DMS53 (cell line): ENCODE measurements at regions not wholly inside any gene's neighbourhood (a gene's known extent, or its start where the extent isn't known, plus 50 kb on each side); places are given as distances from the start of the nearest gene placed in this dataset.
"Not testable (repeated sequence)": the region's sequence is repeated elsewhere in the genome, so short reads cannot be mapped to it uniquely, and the experiment has no call there.

Experiments used
- DNase-seq: peaks from one replicate; lab custom pipeline; 2025; lab: John Stamatoyannopoulos, UW

- DNase-seq: no peak
These were observed 493.9 kb upstream of the MAP2 start for GRCh38 chr2:208929894-208930427.

GRCh38 chr2:208935531-208935930 is 488.3 kb upstream of the MAP2 start:
- DNase-seq: no peak

DNA sequence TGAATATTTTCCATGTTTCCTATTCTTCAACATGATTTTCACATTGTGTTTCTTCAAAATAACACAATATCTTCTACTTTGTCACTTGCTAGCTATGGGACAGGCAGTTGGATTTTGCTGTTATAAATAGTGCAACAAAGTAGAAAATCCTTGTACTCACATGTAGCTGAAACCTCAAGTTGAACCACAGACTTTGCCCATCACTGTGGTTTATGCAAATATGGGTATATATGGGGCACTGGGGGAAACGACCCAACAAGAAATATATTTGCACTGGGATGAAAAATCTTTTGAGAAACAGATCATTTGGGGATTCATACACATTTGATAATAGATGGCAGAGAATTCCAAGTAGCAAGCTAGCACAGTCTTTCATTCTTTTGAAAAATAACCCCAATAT is 486.3 kb upstream of the MAP2 start:
- DNase-seq: no peak

- no peak for DNase-seq
These were observed 484.0 kb upstream of the MAP2 start for GRCh38 chr2:208939852-208940251.

GRCh38 chr2:208945719-208946256 is 478.1 kb upstream of the MAP2 start:
- DNase-seq: no peak

- no peak for DNase-seq
These were observed 475.8 kb upstream of the MAP2 start for GRCh38 chr2:208948073-208948472.

DNA sequence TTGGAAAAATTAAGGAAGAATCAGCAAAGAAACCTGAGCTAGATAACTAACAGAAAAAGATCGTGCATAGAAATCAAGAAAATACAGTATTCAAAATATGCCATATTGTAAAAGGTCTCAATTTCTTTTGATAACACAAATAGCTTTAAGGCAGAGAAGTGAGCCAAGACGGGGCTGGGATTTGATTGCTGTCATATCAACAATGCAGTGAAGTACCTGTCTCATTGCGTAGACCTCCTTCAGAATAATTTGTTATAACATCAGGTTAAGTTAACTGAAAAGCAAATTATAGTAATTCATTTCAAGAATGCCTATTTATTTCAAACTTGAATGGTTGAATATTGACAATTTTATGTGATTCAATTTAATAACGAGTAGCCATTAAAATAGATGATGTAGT is 453.8 kb upstream of the MAP2 start:
- no peak for DNase-seq

DNA sequence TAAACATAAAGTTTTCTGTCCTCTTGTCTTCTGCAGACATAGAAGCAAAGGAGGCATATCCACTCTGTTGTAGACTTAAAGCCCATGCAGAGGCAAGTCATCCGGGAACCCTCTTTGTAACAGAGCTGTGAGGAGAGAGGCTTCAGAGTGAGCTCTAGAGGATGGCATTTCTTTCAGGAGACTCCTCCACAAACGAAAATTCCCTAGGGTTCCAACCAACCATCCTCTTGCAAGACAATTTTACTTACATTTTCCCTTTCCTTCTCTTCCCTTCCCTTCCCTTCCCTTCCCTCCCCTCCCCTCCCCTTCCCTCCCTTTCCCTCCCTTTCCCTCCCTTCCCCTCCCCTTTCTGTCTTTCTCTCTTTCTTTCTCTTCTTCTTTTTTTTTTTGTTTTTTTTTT is 446.3 kb upstream of the MAP2 start:
- no peak for DNase-seq

DNA sequence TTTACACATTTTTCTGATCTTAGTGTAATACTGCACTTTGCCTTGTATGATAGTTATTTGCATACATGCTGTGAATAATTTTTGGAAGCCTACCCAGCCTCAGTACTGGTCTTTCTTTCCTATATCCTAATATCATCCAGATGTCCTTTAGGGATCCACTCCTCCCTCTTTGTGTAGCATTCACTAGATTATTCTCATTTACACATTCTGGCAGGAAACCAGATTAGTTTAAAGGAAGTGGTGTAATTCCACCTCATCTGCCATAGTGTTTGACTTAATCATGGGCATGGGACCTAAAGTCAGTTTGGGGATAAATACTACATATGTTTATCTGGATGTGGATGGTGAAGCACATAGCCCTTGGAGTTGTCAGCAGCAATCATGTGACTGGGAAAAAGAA is 444.9 kb upstream of the MAP2 start:
- DNase-seq: no peak

GRCh38 chr2:208980321-208980720 is 443.5 kb upstream of the MAP2 start:
- no peak for DNase-seq

DNA sequence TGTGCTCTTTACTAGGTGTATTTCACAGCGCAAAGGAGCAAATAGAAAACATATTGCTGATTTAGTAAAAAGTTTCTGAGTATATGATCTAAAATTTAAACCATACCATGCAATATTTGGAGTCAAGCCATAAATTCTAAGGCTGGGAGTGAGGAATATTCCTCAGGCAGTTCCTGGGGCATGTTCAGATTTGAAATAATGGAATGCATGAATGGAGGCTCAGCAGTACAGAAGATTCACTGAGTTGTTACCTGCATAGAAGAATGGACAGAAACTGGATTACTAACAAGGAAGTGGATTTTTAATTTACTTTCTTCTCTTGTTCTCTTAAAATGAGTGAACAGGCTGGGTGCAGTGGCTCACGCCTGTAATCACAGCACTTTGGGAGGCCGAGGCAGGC is 441.0 kb upstream of the MAP2 start:
- no peak for DNase-seq

DNA sequence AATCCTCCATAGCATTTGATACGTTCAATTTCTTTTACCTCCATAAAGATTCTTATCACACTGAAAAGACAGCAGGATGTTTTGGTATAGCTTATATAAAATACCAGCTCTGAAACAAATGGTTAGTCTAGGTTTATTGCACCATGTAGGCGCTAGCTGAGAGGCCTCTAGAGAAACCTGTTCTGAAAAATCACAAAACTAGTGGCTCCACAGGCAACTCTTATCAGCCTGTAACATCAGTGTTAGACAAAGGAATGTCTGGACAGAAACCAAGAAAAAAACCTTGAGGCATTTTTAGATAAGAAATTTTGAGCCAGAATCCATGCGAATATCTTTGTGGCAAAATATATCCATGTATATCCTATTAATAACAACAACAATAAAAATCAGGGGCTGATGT is 440.4 kb upstream of the MAP2 start:
- DNase-seq: no peak

DNA sequence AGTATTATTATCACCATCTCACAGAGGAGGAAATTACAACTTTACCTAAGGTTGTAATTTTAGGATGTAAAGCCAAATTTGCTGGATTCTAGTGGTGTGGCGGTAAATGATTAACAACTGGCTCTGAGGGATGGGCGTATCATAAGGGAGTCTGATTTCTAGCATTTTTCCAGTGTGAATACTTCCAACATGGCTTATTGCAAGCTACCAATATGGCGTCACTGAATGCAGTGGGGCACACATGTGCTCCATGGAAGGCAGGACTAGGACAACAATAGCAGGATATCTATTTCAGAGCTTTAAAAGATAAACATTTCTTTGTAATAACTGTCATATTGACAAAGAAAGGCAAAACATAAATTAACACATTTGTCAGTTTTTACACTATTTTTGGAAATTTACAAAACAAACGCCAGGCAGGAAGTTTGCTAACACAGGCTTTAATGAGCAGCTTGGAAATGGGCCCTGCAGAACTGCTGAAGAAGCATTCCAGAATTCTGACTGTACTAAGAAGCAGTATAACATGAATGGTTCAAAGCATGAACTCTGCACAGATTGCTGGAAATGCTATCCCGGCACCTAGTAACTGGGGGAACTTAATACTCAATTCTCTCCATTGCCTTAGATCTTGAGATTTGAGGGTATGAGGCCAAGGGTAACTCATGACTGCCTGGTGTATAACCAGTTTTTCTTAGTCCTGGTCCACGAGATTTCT is 439.3 kb upstream of the MAP2 start:
- no peak for DNase-seq

DNA sequence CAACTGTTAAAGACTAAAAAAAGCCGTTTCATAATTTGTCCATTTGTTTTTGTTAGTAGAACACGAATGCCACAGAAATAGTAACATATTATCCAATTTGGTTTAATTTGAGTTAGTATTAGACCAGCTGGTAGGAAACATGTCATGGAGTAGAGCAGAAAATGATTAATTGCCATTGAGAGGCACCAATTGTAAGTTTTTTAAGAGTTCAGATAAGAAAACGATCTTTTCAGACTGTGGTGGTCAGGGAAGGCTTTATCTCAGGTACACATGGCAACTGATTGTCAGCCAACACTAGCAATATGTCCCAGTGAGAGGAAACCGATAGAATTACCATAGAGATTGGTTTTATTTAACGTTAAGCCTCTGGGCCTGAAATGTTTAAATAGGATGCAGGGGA is 438.2 kb upstream of the MAP2 start:
- DNase-seq: no peak

GRCh38 chr2:208990716-208991115 is 433.1 kb upstream of the MAP2 start:
- no peak for DNase-seq

GRCh38 chr2:208999911-209000310 is 423.9 kb upstream of the MAP2 start:
- DNase-seq: no peak

- DNase-seq: no peak
These were observed 421.8 kb upstream of the MAP2 start for GRCh38 chr2:209002054-209002453.

DNA sequence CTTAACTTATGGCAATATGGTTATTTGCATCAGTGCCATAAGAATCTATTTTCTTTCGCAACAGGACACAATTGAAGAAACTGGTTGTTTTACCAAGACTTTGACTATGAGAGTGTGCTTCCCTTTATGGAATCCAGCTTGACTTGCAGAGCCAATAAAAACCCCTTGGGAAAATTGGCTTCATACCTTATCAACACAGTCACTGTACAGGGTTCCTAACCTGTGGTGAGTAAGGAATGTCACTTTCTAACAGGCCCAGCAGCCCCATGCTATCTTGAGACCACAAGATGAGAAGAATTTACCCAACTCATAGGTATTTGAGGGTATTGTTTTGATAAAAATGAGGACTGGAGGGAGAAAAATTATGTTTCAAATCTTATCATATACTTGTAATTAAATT is 418.5 kb upstream of the MAP2 start:
- DNase-seq: no peak

DNA sequence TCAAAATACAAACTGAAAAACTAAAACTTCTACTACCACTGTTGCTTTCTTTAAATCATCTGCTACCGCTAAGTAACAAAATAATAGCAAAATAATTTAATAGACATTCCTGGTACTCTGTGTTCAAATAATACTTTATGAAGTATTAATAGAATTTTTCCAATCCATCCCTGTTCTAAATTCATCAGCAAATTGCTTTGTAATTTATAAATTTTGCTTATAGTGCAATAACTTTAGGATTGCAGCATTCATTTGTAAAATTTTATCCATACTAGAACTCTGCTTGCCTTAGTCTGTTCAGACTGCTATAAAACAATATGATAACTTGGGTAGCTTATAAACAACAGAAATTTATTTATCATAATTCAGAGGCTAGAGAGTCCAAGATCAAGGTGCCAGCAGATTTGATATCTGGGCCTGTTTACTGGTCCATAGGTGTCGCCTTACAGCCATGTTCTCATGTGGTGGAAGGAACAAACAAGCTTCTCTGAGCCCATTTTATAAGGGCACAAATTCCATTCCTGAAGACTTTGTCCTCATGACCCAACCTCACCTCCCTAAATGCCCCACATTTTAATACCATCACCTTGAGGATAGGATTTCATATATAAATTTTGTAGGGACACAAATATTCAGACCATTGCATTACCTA is 415.1 kb upstream of the MAP2 start:
- DNase-seq: no peak

GRCh38 chr2:209018633-209019032 is 405.2 kb upstream of the MAP2 start:
- DNase-seq: not testable (repeated sequence)

DNA sequence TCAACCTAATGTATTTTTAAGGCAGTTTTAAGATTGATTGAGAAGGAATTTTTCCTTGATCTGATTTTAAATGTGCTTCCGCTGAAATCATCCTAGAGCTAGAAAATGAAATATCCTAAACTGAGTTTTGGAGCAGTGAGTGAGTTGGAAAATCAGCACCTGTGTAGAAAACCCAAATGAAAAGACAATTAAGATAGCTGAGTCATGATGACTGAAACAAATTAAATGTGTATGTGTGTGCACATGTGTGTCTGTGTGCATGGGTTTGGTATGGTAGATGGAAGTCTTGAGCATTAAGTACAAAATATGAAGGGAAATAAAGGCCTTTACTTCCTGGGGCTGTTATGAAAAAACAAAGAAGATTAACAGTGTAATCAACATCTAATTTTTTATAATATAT is 394.6 kb upstream of the MAP2 start:
- DNase-seq: no peak

DNA sequence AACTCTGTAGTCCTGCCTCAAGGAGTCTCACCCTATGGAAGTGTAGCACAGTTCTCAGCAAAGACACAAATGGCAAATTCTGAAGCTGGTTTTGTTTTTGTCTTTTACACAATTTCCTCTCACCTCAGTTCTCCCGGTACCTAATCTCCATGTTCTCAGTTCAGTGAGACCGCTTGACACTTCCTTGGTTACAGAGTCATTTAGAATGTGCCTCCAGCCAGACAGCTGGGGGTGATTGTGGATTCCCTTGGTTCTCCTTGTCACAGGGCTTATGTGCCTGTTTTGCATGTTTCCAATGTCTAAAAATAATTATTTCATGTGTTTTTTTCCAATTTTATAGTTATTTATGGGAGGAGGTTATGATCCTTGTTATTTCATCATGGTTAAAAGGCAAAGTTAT is 379.5 kb upstream of the MAP2 start:
- DNase-seq: no peak

GRCh38 chr2:209046163-209046562 is 377.7 kb upstream of the MAP2 start:
- DNase-seq: no peak

- DNase-seq: no peak
These were observed 374.2 kb upstream of the MAP2 start for GRCh38 chr2:209049608-209050007.
